Colonic mucosa (tissue), 4 donors: ENCODE measurements at regions not wholly inside any gene's neighbourhood (a gene's known extent, or its start where the extent isn't known, plus 50 kb on each side); places are given as distances from the start of the nearest gene placed in this dataset.
A peak's percentile ranks its signal among the peaks of the same experiment; 100 is the strongest.

Source experiments
- DNase-seq: peaks from one replicate; pipeline ENCODE4 v3.0.0-alpha.2; 2020
- H3K27ac ChIP-seq: fragments of 200-600 bp; one replicate; pipeline ENCODE4 v1.8.0; 2021
- H3K27me3 ChIP-seq: fragments of 200-600 bp; one replicate; pipeline ENCODE4 v1.8.0; 2021
- H3K36me3 ChIP-seq: fragments of 200-600 bp; one replicate; pipeline ENCODE4 v1.8.0; 2021
- H3K4me1 ChIP-seq: fragments of 200-600 bp; one replicate; pipeline ENCODE4 v1.8.0; 2021; ENCODE audit warnings: mild to moderate bottlenecking
- H3K4me3 ChIP-seq: fragments of 200-600 bp; one replicate; pipeline ENCODE4 v1.8.0; 2021
- H3K9ac ChIP-seq, 2 donors: one replicate each; pipeline ENCODE4 v1.7.0; 2013; ENCODE audit warnings: control low read depth in 2 of 2, low read depth in 2 of 2, low read length in 2 of 2
- H3K9me3 ChIP-seq: fragments of 200-600 bp; one replicate; pipeline ENCODE4 v1.8.0; 2021
- intact Hi-C: fragments of 100-400 bp; cut with DNase I; formaldehyde crosslinking; loops from one replicate; pipeline ENCODE4 v1.14.1; 2022
- TF ChIP-seq, protein P1 (sequence below): fragments of 200-600 bp; IDR thresholded peaks from one replicate; pipeline ENCODE4 v1.8.0; 2022; ENCODE audit warnings: antibody characterized with exemption, mild to moderate bottlenecking
- donor health status: healthy.
- donor health status: DM: no; HTN: no; CAD: no.
- donor health status: DM: no; HTN: no; CAD: no.

GRCh38 chr10:131786756-131787605 lies 113.8 kb upstream of the PPP2R2D start:
- no peaks in the 10 kb centered on the region for H3K9me3 ChIP-seq
- no peaks in the 10 kb centered on the region for H3K27me3 ChIP-seq
- H3K36me3 ChIP-seq: no peaks in the 10 kb centered on the region
- peak; percentile 31 for DNase-seq
- no peak overlapping the region for H3K9ac ChIP-seq
- no peak overlapping the region for H3K27ac ChIP-seq
- intact Hi-C loops: loop anchor here (5.0 kb wide), 2 partner anchors 335 to 1595 kb away; no protein-coding TSS in a partner anchor
- H3K4me1 ChIP-seq: no peaks in the 10 kb centered on the region
- H3K4me3 ChIP-seq: no peak overlapping the region
- TF ChIP-seq, protein P1, sequence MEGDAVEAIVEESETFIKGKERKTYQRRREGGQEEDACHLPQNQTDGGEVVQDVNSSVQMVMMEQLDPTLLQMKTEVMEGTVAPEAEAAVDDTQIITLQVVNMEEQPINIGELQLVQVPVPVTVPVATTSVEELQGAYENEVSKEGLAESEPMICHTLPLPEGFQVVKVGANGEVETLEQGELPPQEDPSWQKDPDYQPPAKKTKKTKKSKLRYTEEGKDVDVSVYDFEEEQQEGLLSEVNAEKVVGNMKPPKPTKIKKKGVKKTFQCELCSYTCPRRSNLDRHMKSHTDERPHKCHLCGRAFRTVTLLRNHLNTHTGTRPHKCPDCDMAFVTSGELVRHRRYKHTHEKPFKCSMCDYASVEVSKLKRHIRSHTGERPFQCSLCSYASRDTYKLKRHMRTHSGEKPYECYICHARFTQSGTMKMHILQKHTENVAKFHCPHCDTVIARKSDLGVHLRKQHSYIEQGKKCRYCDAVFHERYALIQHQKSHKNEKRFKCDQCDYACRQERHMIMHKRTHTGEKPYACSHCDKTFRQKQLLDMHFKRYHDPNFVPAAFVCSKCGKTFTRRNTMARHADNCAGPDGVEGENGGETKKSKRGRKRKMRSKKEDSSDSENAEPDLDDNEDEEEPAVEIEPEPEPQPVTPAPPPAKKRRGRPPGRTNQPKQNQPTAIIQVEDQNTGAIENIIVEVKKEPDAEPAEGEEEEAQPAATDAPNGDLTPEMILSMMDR: peak; percentile 62

GRCh38 chr10:131787961-131788360 lies 112.8 kb upstream of the PPP2R2D start:
- no peak for DNase-seq
- TF ChIP-seq, protein P1: no peak
- Histone ChIP-seq H3K27ac (no peak overlapping the region), H3K4me3 (no peak overlapping the region), H3K9ac (no peak overlapping the region), H3K9me3 (no peaks in the 10 kb centered on the region), H3K4me1 (no peaks in the 10 kb centered on the region), H3K27me3 (no peaks in the 10 kb centered on the region), H3K36me3 (no peaks in the 10 kb centered on the region)
- intact Hi-C loops: loop anchor here (5.0 kb wide), 2 partner anchors 336 to 1596 kb away; no protein-coding TSS in a partner anchor

- H3K4me3 ChIP-seq: no peak overlapping the region
- H3K9me3 ChIP-seq: no peaks in the 10 kb centered on the region
- no peak overlapping the region for H3K9ac ChIP-seq
- H3K4me1 ChIP-seq: no peaks in the 10 kb centered on the region
- intact Hi-C loops: loop anchor here (5.0 kb wide), 2 partner anchors 336 to 1596 kb away; no protein-coding TSS in a partner anchor
- no peak for DNase-seq
- H3K27me3 ChIP-seq: no peaks in the 10 kb centered on the region
- TF ChIP-seq, protein P1: no peak
- no peak overlapping the region for H3K27ac ChIP-seq
- H3K36me3 ChIP-seq: no peaks in the 10 kb centered on the region
Measured at GRCh38 chr10:131788386-131788785, 112.4 kb upstream of the PPP2R2D start.

- Histone ChIP-seq H3K9me3 (no peaks in the 10 kb centered on the region), H3K27me3 (no peaks in the 10 kb centered on the region), H3K36me3 (no peaks in the 10 kb centered on the region), H3K4me3 (no peak overlapping the region), H3K4me1 (no peaks in the 10 kb centered on the region), H3K9ac (no peak overlapping the region), H3K27ac (no peak overlapping the region)
- no peak for DNase-seq
- TF ChIP-seq, protein P1: no peak
- intact Hi-C loops: loop anchor here (5.0 kb wide), 2 partner anchors 337 to 1597 kb away; no protein-coding TSS in a partner anchor
Measured at GRCh38 chr10:131789516-131789915, 111.3 kb upstream of the PPP2R2D start.

DNA sequence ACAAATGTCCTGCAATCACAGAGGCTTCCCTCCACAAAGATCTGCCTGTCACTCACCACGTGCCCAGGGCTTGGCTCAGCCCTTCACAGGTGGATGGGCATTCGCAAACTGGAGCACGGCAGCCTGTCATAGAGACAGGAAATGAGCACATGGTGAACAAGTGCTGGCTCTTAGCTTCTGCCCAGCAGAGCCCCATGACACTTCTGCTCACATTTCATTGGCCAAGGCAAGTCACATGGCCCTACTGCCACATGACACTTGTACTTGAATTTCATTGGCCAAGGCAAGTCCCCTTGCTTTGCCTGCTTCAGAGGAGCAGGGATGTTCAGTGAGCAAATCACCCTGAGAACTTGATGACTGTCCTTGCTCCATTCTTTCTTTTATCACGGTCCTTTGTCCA lies 110.8 kb upstream of the PPP2R2D start:
- H3K27ac ChIP-seq: no peak overlapping the region
- TF ChIP-seq, protein P1: no peak
- H3K4me3 ChIP-seq: no peak overlapping the region
- intact Hi-C loops: no loop called here
- no peaks in the 10 kb centered on the region for H3K36me3 ChIP-seq
- no peaks in the 10 kb centered on the region for H3K9me3 ChIP-seq
- no peak overlapping the region for H3K9ac ChIP-seq
- no peaks in the 10 kb centered on the region for H3K27me3 ChIP-seq
- no peaks in the 10 kb centered on the region for H3K4me1 ChIP-seq
- DNase-seq: no peak
